ENCODE measurements at regions not wholly inside any gene's neighbourhood (a gene's known extent, or its start where the extent isn't known, plus 50 kb on each side); places are given as distances from the start of the nearest gene placed in this dataset.

- TF ChIP-seq ZFP37 (tag by site-specific recombination; IDR thresholded peaks at IDR 0.05) (no peak), CTCF (tag by site-specific recombination; IDR thresholded peaks at IDR 0.05) (no peak), ZNF23 (tag by site-specific recombination; IDR thresholded peaks at IDR 0.05; ENCODE audit: borderline replicate concordance) (no peak)
Measured at GRCh38 chr10:71004176-71005075, 116.1 kb upstream of the PCBD1 start.

Measured in HEK293 (cell line).